ENCODE measurements at regions not wholly inside any gene's neighbourhood (a gene's known extent, or its start where the extent isn't known, plus 50 kb on each side); places are given as distances from the start of the nearest gene placed in this dataset.
"Not testable (repeated sequence)": the region's sequence is repeated elsewhere in the genome, so short reads cannot be mapped to it uniquely, and the experiment has no call there.

DNA sequence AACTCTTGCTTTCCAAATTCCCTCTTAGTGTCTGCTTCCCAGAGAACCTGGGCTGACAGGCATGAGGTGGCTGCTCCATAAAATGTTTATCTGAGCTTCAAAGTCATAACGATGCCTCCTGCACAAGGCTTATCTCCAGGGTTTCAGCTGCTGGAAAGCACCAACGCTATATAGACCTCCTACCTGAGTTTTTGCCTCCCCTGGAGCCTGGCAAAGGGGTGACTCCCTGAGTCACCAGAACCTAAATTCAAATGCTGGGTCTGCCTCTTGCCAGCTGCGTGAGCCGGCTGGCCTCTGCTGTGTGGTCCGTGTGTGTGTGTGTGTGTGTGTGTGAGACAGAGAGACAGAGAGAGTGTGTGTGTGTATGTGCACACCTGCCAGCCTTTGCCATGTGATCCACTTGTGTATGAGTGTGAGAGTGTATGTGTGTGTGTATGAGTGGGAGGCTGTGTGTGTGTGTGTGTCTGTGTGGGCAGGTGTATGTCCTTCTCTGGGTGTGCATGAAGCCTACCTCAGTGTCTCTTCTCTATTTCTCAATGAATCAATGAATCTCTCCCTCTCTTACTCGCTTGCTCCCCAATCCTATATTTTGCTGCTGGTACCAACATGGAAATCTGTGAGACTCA is 714.9 kb downstream of the MATN1 start:
- DNase-seq (ENCODE audit: low read depth, low spot score), result peak; percentile 14

DNA sequence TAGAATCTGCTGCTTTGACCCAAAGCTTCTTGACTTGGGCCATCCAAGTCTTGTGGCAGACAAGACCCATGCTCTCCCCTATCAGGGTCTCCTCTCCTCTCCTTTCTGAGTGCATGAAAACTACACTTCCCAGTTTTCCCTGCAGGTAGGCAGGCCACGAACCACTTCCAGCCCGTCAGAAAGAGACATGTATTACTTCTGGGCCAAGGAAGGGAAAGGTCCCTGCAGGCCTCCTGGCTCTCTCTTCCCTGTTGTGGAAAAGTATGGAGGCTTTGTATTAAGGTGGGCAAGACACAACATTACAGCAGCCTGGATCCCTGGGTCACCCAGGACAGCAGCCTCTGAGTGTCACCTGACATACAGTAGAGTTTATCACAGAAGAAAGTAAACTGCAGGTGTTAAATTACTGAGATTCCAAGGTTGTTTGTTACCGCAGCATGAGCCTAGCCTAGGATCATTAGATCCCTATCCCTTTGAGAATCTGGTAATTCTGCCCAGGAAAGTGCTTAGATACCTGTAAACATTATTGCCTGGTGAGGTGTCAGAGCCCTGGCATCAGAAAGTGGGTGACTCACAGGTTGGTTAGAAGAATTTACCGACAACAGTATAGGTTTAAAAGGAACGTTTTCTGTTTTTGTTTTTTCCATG is 717.3 kb downstream of the MATN1 start:
- peak; percentile 49 for DNase-seq (ENCODE audit: low read depth, low spot score)

DNA sequence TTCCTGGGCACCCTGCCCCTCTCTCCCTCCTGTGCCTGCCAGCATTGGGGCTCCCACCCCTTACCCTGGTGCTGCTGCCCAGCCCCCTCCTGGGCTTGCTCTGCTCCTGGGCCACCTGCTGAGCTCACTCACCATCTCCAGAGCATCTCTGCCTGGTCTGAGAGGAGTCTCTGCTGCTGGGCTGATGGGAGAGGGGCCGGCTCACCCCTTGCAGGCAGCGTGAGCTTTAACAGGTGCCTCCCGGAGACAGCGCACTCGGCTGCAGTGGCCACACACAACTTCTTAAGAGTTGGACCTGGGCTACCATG is 721.7 kb downstream of the MATN1 start:
- DNase-seq (ENCODE audit: low read depth, low spot score), result no peak

DNA sequence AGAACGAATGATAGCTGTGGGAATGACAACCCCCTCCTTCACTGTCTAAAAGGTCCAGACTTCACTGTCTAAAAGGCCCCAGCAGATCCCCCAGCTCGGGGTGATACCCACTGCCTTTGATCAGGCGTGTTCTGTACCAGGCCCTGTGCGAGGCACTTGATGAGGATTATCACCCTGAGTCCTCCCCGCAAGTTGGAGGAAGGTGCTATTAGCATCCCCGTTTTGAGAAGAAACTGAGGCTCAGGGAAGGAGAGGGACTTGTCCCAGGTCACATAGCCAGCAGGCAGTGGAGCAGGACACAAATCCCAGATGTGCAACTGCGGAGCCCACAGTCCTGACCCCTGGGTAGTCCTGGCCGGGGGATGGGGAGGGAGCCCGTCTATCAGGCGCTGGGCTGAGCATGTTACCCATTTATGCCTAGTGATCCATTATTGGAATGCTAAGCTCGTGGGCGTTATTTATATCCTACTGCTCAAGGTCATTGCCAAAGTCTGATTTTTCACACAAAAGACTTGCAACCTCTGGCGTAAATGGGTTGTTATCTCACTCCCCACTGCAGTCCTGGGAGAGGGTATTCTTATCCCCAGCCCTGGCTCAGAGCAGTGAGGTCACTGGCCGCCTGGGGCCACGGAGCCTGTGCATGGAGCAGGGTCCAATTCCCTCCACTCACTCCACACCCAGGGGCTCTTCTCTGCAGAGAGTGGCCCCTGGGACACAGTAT is 722.2 kb downstream of the MATN1 start:
- DNase-seq (ENCODE audit: low read depth, low spot score), result no peak

DNA sequence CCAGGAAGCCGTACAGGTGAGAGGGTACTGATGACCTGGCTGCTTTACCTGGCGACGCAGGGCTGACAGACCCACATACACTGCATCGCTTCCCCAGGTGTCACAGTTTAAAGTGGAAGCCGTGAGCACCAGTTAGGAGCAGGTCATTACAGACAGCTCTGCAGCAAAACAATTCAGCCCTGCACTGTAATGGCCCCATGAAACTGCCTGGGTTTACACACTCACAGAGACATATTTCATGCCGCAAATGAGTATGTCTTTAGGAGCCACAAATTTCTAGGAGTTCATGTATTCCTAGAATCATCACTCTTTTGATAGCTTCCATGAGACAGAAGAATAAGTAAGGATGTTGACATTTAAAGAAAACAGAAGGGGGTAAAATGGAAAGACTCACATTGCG is 723.1 kb downstream of the MATN1 start:
- no peak for DNase-seq (ENCODE audit: low read depth, low spot score)

DNA sequence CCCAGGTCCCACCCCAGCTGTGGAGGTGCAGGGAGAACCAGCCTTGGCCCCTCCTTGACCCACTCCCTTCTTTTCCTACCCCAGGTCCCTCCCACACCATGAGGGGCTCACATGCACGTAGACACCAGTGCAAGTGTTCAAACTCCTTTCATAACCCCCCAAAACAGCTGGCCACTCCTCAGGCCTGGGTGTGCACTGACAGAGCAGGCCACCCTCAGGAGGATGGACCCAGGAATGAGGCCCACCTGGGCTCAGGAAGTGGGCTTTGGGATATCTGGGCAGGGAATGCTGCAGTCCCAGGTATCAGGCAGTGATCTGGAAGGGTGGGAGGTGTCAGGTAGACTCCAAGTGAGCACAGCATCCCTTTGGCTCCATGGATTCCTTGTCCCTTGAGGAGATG is 723.8 kb downstream of the MATN1 start:
- DNase-seq (ENCODE audit: low read depth, low spot score), result no peak

DNA sequence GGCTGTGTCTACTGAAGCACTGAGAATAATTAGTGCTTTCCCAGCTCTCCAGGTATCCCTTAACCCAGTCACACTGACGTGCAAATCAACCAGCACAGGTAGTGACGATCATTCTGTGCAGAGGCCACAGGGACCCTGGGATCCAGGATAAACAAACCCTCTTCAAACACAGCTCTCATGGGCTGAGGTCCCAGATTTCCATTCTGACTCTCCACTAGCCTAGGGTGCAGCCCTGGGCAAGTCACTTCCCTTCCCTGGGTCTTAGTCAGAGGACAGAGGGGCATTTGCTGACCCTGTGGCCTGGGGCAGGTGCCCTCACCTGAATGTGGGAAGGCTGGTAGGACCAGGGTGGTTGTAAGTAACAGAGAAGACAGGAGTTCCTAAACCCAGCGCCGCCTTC is 724.7 kb downstream of the MATN1 start:
- DNase-seq (ENCODE audit: low read depth, low spot score), result no peak

DNA sequence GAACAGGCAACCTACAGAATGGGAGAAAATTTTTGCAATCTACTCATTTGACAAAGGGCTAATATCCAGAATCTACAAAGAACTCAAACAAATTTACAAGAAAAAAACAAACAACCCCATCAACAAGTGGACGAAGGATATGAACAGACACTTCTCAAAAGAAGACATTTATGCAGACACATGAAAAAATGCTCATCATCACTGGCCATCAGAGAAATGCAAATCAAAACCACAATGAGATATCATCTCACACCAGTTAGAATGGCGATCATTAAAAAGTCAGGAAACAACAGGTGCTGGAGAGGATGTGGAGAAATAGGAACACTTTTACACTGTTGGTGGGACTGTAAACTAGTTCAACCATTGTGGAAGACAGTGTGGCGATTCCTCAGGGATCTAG is 725.6 kb downstream of the MATN1 start:
- not testable (repeated sequence) for DNase-seq (ENCODE audit: low read depth, low spot score)

DNA sequence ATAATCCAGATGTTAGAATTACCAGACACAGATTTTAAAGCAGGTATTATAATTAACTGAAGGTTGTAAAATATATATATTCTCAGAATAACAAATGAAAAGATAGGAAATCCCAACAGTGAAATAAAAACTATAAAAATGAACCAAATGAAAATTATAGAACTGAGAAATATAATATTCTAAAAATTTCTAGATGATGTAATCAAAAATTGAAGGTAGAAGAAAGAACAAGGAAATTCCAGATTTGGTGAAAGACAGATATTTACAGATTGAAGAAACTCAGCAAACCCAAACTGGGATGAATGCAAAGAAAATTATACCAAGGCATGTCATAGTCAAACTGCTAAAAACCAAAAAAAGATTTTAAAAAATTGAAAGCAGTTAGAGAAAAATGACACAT is 729.4 kb downstream of the MATN1 start:
- DNase-seq (ENCODE audit: low read depth, low spot score), result no peak

DNA sequence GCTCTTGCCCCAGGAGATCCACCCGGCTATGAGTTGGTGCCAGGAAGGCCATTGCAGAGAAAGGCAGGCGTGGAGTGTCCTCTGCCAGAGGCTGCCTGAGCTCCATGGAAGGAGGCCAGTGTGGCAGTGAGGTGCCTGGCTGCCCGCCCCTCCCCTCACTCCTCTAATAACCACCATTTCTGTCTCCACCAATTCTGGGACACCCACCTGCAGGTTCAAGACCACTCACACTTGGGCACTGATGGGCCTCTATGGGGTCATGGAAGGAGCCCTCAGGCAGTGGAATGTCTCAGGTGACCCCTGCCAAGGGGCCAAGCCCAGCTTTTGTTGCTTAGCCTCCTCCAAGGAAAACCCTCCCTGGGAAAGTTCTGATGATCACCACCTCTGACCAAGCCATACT is 731.6 kb downstream of the MATN1 start:
- DNase-seq (ENCODE audit: low read depth, low spot score), result no peak

DNA sequence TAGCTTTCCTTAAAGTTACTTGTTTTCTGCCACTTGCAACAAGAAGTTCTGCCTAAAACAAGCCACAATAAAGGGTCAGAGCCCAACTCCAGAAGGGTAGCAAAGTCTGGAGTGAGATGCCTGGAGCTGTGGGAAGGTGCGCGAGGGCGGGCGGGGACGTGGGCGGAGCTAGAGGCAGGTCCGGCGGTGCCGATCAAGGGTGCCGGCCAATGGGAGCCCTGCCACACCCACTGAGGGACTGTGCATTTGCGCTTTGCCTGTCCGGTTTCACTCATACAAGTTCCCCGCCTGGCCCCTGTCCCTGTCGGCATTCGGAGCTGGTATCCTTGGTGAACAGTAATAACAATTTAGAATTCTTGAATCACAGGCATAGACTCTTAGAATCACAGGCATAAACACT is 732.4 kb downstream of the MATN1 start:
- DNase-seq (ENCODE audit: low read depth, low spot score), result no peak

DNA sequence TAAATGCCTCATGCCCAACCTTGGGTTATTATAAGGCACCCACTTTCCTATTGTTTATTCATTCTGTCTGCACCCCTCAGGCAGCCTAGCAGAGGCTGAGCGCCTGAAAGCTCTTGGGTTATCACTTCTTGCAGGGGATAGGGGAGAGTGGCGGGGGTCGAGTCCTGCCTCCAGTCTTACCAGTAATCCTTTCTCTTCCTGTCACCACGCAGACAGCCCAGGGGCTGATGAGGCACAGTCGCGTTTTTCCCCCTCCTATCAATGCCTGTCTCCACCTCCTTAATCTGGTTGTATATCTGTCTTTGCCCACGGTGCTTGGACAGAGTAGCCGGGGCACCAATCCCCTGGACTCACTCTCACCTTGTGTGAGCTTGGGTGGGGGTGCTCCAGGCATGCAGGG is 733.1 kb downstream of the MATN1 start:
- no peak for DNase-seq (ENCODE audit: low read depth, low spot score)

DNA sequence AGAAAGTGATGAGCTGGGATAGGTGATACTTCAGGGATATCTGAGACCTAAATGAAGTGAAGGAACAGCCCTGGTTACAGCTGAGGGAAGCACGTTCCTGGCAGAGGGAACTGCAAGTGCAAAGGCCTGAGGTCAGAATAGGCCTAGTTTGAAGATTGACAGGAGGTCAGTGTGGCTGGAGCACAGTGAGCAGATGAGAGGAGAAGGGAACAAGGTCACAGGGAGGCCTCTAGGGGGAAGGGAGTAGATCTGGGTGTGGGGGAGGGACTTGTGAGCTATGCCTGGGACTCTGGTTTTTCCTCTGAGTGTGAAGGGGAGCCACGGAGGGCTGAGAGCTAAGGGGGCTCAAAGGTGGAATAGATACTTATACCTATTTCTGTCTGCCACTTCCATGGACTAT is 736.4 kb downstream of the MATN1 start:
- DNase-seq (ENCODE audit: low read depth, low spot score), result no peak

DNA sequence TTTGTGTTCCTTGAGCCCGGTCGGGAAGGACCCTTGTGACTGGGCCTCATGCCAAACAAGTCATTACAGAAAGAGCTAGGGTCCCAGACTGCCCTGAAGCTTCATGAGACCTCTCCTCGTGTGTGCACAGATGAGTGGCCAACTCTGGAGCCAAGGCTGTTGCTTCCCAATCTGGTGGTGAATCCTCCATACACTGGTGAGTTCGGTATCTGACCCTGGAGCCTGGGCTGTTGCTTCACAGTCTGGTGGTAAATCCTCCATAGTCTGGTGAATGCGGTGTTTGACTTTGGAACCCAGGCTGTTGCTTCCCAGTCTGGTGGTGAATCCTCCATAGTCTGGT is 737.8 kb downstream of the MATN1 start:
- no peak for DNase-seq (ENCODE audit: low read depth, low spot score)

DNA sequence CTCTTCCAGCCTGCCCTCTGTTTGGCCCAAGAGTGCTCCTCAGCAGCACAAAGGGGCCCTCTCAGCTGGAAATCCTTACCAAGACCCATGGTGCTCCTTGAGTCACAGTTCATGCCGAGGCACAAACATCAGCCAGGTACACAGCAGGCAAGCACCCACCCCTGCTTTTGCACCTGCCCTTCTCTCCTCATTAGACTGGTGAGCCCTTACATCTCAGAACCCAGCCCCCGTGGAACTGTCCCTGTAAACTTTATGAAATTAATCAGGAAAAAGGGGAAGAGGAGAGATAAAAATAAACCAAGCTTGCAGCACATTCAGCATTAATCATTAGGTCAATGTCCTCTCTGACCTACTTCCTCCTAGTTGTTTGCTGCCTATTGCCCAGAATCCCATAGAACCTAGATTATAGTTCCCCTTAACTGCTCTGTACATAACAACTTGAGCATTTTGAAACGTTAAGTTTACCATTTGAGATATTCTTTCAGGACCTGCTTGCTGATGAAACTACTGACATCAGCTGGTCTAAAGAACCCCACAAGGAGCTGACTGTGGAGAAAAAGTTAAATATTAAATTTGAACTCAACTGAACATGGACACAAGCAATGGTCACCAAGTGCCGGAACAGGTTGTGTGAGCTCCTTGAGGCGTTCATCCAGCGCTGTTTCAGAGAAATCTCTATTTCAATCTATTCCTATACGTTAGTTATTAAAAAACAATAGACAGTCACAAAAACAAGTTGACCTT is 738.4 kb downstream of the MATN1 start:
- no peak for DNase-seq (ENCODE audit: low read depth, low spot score)

DNA sequence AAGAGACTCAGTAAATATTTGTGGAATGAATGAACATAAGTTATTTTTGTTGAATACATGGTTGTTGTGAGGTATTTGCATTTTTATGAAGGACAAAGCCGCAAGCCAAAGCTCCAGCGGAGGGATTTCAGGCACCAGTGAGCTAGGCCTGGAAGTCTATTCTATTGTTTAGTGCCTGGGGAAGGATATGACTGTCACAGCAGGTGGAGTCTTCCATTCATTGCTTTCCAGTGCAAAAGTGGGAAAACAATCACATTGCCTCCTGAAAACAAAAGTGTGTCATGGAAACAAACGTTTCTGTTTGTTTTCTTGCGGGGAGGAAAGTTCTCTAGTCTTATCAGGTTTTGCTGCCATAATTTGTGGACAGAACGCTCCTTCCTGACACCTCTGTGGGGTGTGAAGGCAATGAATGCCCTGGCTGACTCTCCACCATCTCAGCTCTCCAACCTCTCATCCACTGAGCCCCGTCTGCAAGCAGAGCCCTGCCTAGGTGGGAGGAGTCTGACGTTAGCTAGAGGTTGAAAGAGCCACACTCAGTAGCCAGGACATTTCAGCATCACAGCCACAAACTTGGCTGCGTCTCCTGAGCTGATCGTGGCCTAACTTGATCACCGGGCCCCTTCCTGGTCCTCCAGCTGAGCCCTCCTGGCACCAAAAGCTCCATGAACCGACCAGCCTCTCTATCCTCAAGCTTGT is 739.1 kb downstream of the MATN1 start:
- peak; percentile 62 for DNase-seq (ENCODE audit: low read depth, low spot score)

DNA sequence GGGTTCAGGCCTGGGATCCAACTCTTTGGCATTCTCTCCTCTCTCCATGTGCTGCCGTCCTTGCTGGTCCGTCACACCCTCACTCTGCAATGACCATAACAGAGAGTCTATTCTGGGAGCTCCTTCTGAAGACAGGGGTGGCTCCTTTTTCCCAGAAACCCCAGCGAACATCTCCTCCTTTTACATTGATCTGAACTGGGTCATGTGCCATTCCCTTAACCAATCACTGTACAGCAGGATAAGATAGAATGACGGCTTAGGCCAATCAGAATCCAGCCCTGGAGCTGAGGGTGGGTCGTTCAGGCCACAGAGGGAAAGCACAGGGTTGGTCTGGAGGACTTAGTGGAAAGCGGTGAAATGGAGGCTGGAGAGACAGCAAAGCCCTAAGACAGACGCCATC is 740.1 kb downstream of the MATN1 start:
- DNase-seq (ENCODE audit: low read depth, low spot score), result no peak

DNA sequence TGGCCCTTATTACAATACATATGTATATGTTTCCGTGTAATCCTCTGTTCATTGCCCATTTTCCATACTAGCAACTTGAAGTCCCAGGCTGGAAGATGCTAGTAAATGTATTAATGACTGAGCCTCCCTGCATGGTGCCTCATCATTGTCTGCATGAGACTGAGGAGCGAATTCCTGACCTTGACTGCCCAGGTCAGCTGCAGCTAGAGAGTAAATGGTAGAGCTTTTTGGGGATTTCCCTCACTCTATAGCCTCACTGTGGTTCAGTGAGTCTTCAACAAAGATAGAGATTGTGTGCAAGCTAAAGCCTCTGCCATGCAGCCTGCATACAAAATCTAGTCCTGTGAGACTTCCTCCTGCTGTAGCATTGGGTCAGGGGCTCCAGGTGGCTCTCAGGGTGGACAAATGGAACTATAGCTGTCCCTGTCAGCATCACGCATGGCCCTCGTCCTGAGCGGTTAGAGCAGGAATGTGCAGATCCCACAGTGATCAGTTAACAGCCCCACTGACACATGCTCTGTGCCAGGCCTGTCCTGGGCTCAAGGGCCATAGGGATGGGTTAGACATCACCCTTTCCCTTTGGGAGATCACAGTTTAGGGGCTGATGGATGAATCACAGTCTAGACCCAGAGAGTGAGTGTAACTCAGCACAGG is 741.7 kb downstream of the MATN1 start:
- no peak for DNase-seq (ENCODE audit: low read depth, low spot score)

DNA sequence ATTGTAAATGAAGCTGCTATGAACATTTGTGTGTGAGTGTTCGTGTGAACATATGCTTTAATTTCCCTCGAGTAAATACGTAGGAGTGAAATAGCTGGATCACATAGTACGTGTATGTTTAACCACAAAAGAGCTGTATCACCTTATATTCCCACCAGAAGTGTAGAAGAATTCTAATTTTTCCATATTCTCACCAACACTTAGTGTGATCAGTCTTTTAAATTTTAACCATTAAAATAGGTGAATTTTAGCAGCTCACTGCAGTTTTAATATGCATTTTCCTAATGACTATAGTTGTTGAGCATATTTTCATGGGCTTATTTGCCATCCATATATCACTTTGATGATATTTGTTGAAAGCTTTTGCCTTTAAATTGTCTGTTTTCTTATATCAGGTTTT is 741.2 kb downstream of the PTPRU start:
- DNase-seq (ENCODE audit: low read depth, low spot score), result no peak

DNA sequence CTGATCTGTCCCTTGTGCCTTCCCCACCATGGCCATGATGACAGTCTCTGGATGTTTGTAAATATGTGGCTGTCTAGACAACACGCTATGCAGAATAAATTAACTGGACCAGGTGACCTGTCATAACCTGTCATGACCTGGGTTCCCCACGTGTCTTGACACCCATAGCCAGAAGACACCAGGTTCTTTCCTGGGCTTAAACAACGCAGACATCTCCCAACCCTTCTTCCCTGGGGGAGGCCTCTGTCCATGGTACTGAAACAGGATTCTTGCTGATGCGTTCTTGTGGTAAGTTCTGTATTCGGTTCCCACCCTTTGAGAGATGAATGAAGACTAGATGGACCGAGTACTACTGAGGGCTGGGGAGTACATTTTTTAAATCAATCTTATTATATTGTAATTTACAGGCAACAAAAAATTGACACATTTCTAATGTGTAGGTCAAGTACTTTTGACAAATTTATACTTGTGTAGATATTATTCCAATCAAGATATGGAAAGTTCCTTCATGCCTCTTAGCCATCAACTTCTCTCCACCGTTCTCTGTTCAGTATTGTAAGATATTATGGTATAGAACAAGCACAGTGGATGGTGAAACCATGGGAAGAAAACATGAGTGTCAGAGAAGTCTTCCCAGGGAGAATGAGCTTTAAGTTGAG is 738.8 kb downstream of the PTPRU start:
- peak; percentile 77 for DNase-seq (ENCODE audit: low read depth, low spot score)

DNA sequence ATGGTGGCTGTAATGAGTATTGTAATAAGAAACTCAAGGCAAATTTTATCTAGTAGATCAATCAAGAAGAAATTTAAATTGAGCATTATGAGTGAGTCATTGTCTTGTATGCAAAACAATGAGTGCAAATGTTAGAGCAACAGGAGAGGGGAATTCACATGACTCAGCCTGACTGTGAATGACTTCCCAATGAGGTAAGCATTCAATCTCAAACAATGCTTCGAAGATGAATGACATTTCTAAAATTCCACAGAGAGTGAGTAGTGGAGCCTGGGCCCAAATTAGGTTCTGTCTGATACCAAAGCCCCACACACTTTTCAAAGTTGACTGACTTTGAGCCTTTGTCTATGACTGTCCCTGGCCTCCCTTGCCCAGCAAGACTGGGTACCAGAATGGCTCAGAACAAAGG is 738.0 kb downstream of the PTPRU start:
- DNase-seq (ENCODE audit: low read depth, low spot score), result peak; percentile 90

All from astrocyte of the hippocampus (primary cell).